Heart right ventricle (tissue), 16 donors: ENCODE measurements at regions not wholly inside any gene's neighbourhood (a gene's known extent, or its start where the extent isn't known, plus 50 kb on each side); places are given as distances from the start of the nearest gene placed in this dataset.

Experiments used
- ATAC-seq, 8 donors: fragments of 200-7000 bp; cut with Tn5 transposase; one replicate each; pipeline ENCODE4 v1.9.1; 2020; ENCODE audit warnings: mild to moderate bottlenecking in 8 of 8, moderate library complexity in 8 of 8, moderate number of reproducible peaks in 1 of 8
- DNase-seq, 2 donors: peaks; one replicate each; pipeline ENCODE4 v3.0.0-alpha.2; 2020
- H3K27ac ChIP-seq, 10 donors: fragments of 200-600 bp; sonication (generic) in 2 of 10; one replicate each; pipeline versions ENCODE4 v1.5.0 to v1.8.0; 2020 to 2022; ENCODE audit warnings: mild to moderate bottlenecking in 3 of 10
- H3K27me3 ChIP-seq, 7 donors: fragments of 200-600 bp; one replicate each; pipeline ENCODE4 v1.8.0; 2021 to 2022; ENCODE audit warnings: mild to moderate bottlenecking in 2 of 7
- H3K36me3 ChIP-seq, 9 donors: fragments of 200-600 bp; sonication (generic) in 1 of 9; one replicate each; pipeline versions ENCODE4 v1.5.0 to v1.8.0; 2020 to 2022; ENCODE audit warnings: mild to moderate bottlenecking in 2 of 9
- H3K4me1 ChIP-seq, 9 donors: fragments of 200-600 bp; sonication (generic) in 1 of 9; one replicate each; pipeline versions ENCODE4 v1.5.0 to v1.8.0; 2020 to 2022; ENCODE audit warnings: mild to moderate bottlenecking in 4 of 9
- H3K4me3 ChIP-seq, 10 donors: fragments of 200-600 bp; sonication (generic) in 2 of 10; one replicate each; pipeline versions ENCODE4 v1.5.0 to v1.8.0; 2020 to 2022; ENCODE audit warnings: mild to moderate bottlenecking in 7 of 10, moderate library complexity in 2 of 10
- H3K9me3 ChIP-seq, 11 donors: fragments of 200-600 bp in 10 of 11; sonication (generic) in 2 of 11; one replicate each; pipeline versions ENCODE4 v1.5.0 to v1.8.0; 2013 to 2022; ENCODE audit warnings: mild to moderate bottlenecking in 2 of 11, control low read depth in 1 of 11, moderate library complexity in 1 of 11
- CTCF ChIP-seq, 9 donors: fragments of 200-600 bp; sonication (generic) in 2 of 9; IDR thresholded peaks; one replicate each; pipeline versions ENCODE4 v1.5.0 to v1.8.0; 2021 to 2022; ENCODE audit warnings: antibody characterized with exemption in 9 of 9, mild to moderate bottlenecking in 5 of 9, moderate library complexity in 1 of 9
- whole genome bisulfite sequencing, 2 donors: extraction: QIAGEN DNeasy Blood & Tissue Kit; methylation state at CpG; one replicate each; pipeline ENCODE4 v1.1.7; 2013; ENCODE audit warnings: inconsistent platforms in 1 of 2; 5-methylcytosine and 5-hydroxymethylcytosine counted together
- intact Hi-C, 10 donors: fragments of 100-400 bp; cut with DNase I; formaldehyde crosslinking; loops; one replicate each; pipeline versions ENCODE4 v1.11.1 to v1.14.2; 2022
- donor health status: Arrhythmogenic right ventricular cardiomyopathy.
- donor health status: ischemic (EF 13 %, LVEDD 7.1; RV severe dilation, severe dysfunction).
- donor health status: healthy with polysubstance abuse.
- donor health status: DM: no; HTN: yes; CAD: no.
- donor health status: DM: no; HTN: no; CAD: no.
- donor health status: ischemic (EF 25% LVEDD 6.9; RV normal size, moderate dysfunction).
- donor health status: ischemic (EF 25% LVEDD 5.7; RV mildly dilated, moderate dysfunction).
- donor health status: healthy.
- donor health status: DM: yes; HTN: yes; CAD: no.
- donor health status: Ischemic cardiomyopathy.
- donor health status: ischemic (EF 35%, LVEDD 5.7; RV mildly dilated, moderate dysfunction).
- donor health status: nonischemic (EF 11% LVEDD 7.7; RV severe dilation, severe dysfunction).
- donor health status: DM: yes; HTN: yes; CAD: no.
- donor health status: PGD.
- donor health status: ischemic (EF 29% LVEDD 5.4; RV normal size, mild dysfunction).
- donor health status: nonischemic (EF 23%, LVEDD 6.1; RV moderate dilation, normal function).

- DNase-seq (no peak), ATAC-seq (no peak)
- Histone ChIP-seq H3K9me3 (no peaks in the 10 kb centered on the region), H3K36me3 (no peaks in the 10 kb centered on the region), H3K4me1 (peaks cover 0 to 16% (median 0%) of the 10 kb centered on the region in 9 donors), H3K4me3 (no peak overlapping the region), H3K27me3 (peaks cover 0 to 14% (median 0%) of the 10 kb centered on the region in 7 donors), H3K27ac (no peak overlapping the region)
- TF ChIP-seq CTCF (IDR thresholded peaks at IDR 0.05) = no peak
- 66 to 84% methylated on average over 2 of the region's 2 CpGs for WGBS, 2 donors
- intact Hi-C loops = no loop called here
These were observed 95.1 kb upstream of the COPS8 start for GRCh38 chr2:236990552-236990951.

- TF ChIP-seq CTCF (IDR thresholded peaks at IDR 0.05) = no peak
- intact Hi-C loops = no loop called here
- peaks cover 0 to 16% (median 0%) of the 10 kb centered on the region in 9 donors for H3K4me1 ChIP-seq
- no peaks in the 10 kb centered on the region for H3K36me3 ChIP-seq
- H3K27me3 ChIP-seq = peaks cover 0 to 19% (median 4%) of the 10 kb centered on the region in 7 donors
- no peak overlapping the region for H3K27ac ChIP-seq
- ATAC-seq = no peak
- WGBS, 2 donors = 98 to 100% methylated on average over 1 of the region's 1 CpG
- H3K4me3 ChIP-seq = no peak overlapping the region
- no peaks in the 10 kb centered on the region for H3K9me3 ChIP-seq
- no peak for DNase-seq
These were observed 93.8 kb upstream of the COPS8 start for GRCh38 chr2:236991874-236992273.

- peaks cover 0 to 23% (median 7%) of the 10 kb centered on the region in 7 donors for H3K27me3 ChIP-seq
- no peak overlapping the region for H3K27ac ChIP-seq
- H3K4me3 ChIP-seq = no peak overlapping the region
- DNase-seq (no peak), ATAC-seq (no peak)
- WGBS, 2 donors = 87 to 92% methylated on average over 2 of the region's 2 CpGs
- TF ChIP-seq CTCF (IDR thresholded peaks at IDR 0.05) = no peak
- no peaks in the 10 kb centered on the region for H3K36me3 ChIP-seq
- peaks cover 0 to 14% (median 0%) of the 10 kb centered on the region in 9 donors for H3K4me1 ChIP-seq
- H3K9me3 ChIP-seq = no peaks in the 10 kb centered on the region
- intact Hi-C loops = no loop called here
These were observed 92.4 kb upstream of the COPS8 start for GRCh38 chr2:236993286-236993685.

- WGBS, 2 donors = 63 to 76% methylated on average over 9 of the region's 9 CpGs
- DNase-seq (no peak), ATAC-seq (no peak)
- H3K9me3 ChIP-seq = no peaks in the 10 kb centered on the region
- peaks cover 0 to 3% (median 0%) of the 10 kb centered on the region in 9 donors for H3K4me1 ChIP-seq
- no peak for TF ChIP-seq CTCF (IDR thresholded peaks at IDR 0.05)
- peaks cover 0 to 30% (median 7%) of the 10 kb centered on the region in 7 donors for H3K27me3 ChIP-seq
- H3K27ac ChIP-seq = no peak overlapping the region
- intact Hi-C loops = no loop called here
- no peaks in the 10 kb centered on the region for H3K36me3 ChIP-seq
- H3K4me3 ChIP-seq = no peak overlapping the region
These were observed 91.3 kb upstream of the COPS8 start for GRCh38 chr2:236994361-236994760.
